Small intestine (tissue), 7 donors: ENCODE measurements at regions not wholly inside any gene's neighbourhood (a gene's known extent, or its start where the extent isn't known, plus 50 kb on each side); places are given as distances from the start of the nearest gene placed in this dataset.

ENCODE experiments used
- DNase-seq, 2 donors: peaks; one replicate each; pipeline versions ENCODE4 v3.0.0 to v3.0.0-alpha.2; 2013
- FAIRE-seq: peaks from 2 replicates; lab custom pipeline; 2012; peaks lifted over from hg19 to GRCh38; lab: Jason Lieb, UNC
- H3K27ac ChIP-seq, 3 donors: one replicate each; pipeline ENCODE4 v1.5.1; 2013; ENCODE audit warnings: low read length in 2 of 3, mild to moderate bottlenecking in 2 of 3, control low read depth in 1 of 3, inconsistent platforms in 1 of 3, low read depth in 1 of 3, moderate library complexity in 1 of 3
- H3K27me3 ChIP-seq, 3 donors: one replicate each; pipeline ENCODE4 v1.6.1; 2013; ENCODE audit warnings: low read length in 3 of 3, inconsistent platforms in 1 of 3; ENCODE audit not compliant: control insufficient read depth in 3 of 3, insufficient read depth in 3 of 3
- H3K36me3 ChIP-seq, 3 donors: one replicate each; pipeline ENCODE4 v1.6.1; 2013; ENCODE audit warnings: low read length in 3 of 3, inconsistent platforms in 1 of 3, low read depth in 1 of 3, mild to moderate bottlenecking in 1 of 3, moderate library complexity in 1 of 3; ENCODE audit not compliant: control insufficient read depth in 3 of 3, insufficient read depth in 2 of 3
- H3K4me1 ChIP-seq, 3 donors: one replicate each; pipeline ENCODE4 v1.6.1; 2013; ENCODE audit warnings: low read length in 2 of 3, inconsistent platforms in 1 of 3, low read depth in 1 of 3, mild to moderate bottlenecking in 1 of 3, moderate library complexity in 1 of 3; ENCODE audit not compliant: control insufficient read depth in 3 of 3, insufficient read depth in 2 of 3
- H3K4me3 ChIP-seq, 3 donors: one replicate each; pipeline ENCODE4 v1.5.1; 2013; ENCODE audit warnings: low read length in 3 of 3, control low read depth in 1 of 3, inconsistent platforms in 1 of 3, low read depth in 1 of 3, mild to moderate bottlenecking in 1 of 3, moderate library complexity in 1 of 3
- H3K9me3 ChIP-seq, 2 donors: one replicate each; pipeline ENCODE4 v1.6.1; 2013; ENCODE audit warnings: low read depth in 1 of 2, low read length in 1 of 2; ENCODE audit not compliant: control insufficient read depth in 2 of 2, insufficient read depth in 1 of 2
- WGBS, 3 donors: extraction: QIAGEN DNeasy Blood & Tissue Kit; methylation state at CpG; one replicate each; pipeline ENCODE4 v1.1.7; 2013; 5-methylcytosine and 5-hydroxymethylcytosine counted together
- donor health status: healthy with polysubstance abuse.
- donor health status: control.
- donor health status: control.
- donor health status: Bipolar disorder and iron deficiency.
- donor health status: healthy.

GRCh38 chr5:152900332-152900731 lies 495.3 kb upstream of the NMUR2 start:
- no peaks in the 10 kb centered on the region for H3K36me3 ChIP-seq
- FAIRE-seq: no peak
- 54 to 73% (median 61%) methylated on average over 2 of the region's 2 CpGs for WGBS, 3 donors
- no peaks in the 10 kb centered on the region for H3K9me3 ChIP-seq
- DNase-seq: no peak
- no peaks in the 10 kb centered on the region for H3K4me1 ChIP-seq
- no peaks in the 10 kb centered on the region for H3K27me3 ChIP-seq
- no peak overlapping the region for H3K27ac ChIP-seq
- no peak overlapping the region for H3K4me3 ChIP-seq

- 47 to 60% (median 53%) methylated on average over 2 of the region's 2 CpGs for WGBS, 3 donors
These were observed 496.7 kb upstream of the NMUR2 start for GRCh38 chr5:152901754-152902153.

GRCh38 chr5:152905286-152905685 lies 500.2 kb upstream of the NMUR2 start:
- WGBS, 3 donors: 15 to 37% (median 24%) methylated on average over 1 of the region's 1 CpG
- no peaks in the 10 kb centered on the region for H3K27me3 ChIP-seq
- FAIRE-seq: no peak

More at GRCh38 chr5:152901754-152902153, 496.7 kb upstream of the NMUR2 start:
- DNase-seq: no peak
- no peak overlapping the region for H3K4me3 ChIP-seq
- H3K36me3 ChIP-seq: no peaks in the 10 kb centered on the region
- no peak for FAIRE-seq
- no peaks in the 10 kb centered on the region for H3K9me3 ChIP-seq
- H3K27ac ChIP-seq: no peak overlapping the region
- no peaks in the 10 kb centered on the region for H3K4me1 ChIP-seq
- H3K27me3 ChIP-seq: no peaks in the 10 kb centered on the region

GRCh38 chr5:152907488-152908245 lies 502.6 kb upstream of the NMUR2 start:
- Histone ChIP-seq H3K36me3 (no peaks in the 10 kb centered on the region), H3K27ac (no peak overlapping the region), H3K9me3 (no peaks in the 10 kb centered on the region), H3K4me3 (no peak overlapping the region), H3K27me3 (no peaks in the 10 kb centered on the region), H3K4me1 (no peaks in the 10 kb centered on the region)
- 79 to 85% (median 84%) methylated on average over 5 of the region's 5 CpGs for WGBS, 3 donors
- no peak for DNase-seq
- FAIRE-seq: no peak

More at GRCh38 chr5:152905286-152905685, 500.2 kb upstream of the NMUR2 start:
- Histone ChIP-seq H3K4me1 (no peaks in the 10 kb centered on the region), H3K4me3 (no peak overlapping the region), H3K27ac (no peak overlapping the region), H3K9me3 (no peaks in the 10 kb centered on the region), H3K36me3 (no peaks in the 10 kb centered on the region)
- DNase-seq: no peak

GRCh38 chr5:152912924-152913323 lies 507.8 kb upstream of the NMUR2 start:
- H3K27me3 ChIP-seq: no peaks in the 10 kb centered on the region

GRCh38 chr5:152932621-152933020 lies 527.5 kb upstream of the NMUR2 start:
- H3K27ac ChIP-seq: no peak overlapping the region
- DNase-seq (no peak), FAIRE-seq (no peak)
- no peak overlapping the region for H3K4me3 ChIP-seq
- no peaks in the 10 kb centered on the region for H3K9me3 ChIP-seq
- no peaks in the 10 kb centered on the region for H3K4me1 ChIP-seq
- H3K36me3 ChIP-seq: no peaks in the 10 kb centered on the region
- no peaks in the 10 kb centered on the region for H3K27me3 ChIP-seq

More at GRCh38 chr5:152912924-152913323, 507.8 kb upstream of the NMUR2 start:
- no peak for DNase-seq
- H3K4me3 ChIP-seq: no peak overlapping the region
- WGBS, 3 donors: 64 to 68% (median 67%) methylated on average over 4 of the region's 4 CpGs
- no peaks in the 10 kb centered on the region for H3K4me1 ChIP-seq
- H3K9me3 ChIP-seq: no peaks in the 10 kb centered on the region
- no peak overlapping the region for H3K27ac ChIP-seq
- FAIRE-seq: no peak
- H3K36me3 ChIP-seq: no peaks in the 10 kb centered on the region

GRCh38 chr5:152933056-152933455 lies 528.0 kb upstream of the NMUR2 start:
- Histone ChIP-seq H3K9me3 (no peaks in the 10 kb centered on the region), H3K4me3 (no peak overlapping the region), H3K36me3 (no peaks in the 10 kb centered on the region), H3K4me1 (no peaks in the 10 kb centered on the region), H3K27me3 (no peaks in the 10 kb centered on the region), H3K27ac (no peak overlapping the region)
- DNase-seq (no peak), FAIRE-seq (no peak)
- 57 to 86% (median 79%) methylated on average over 2 of the region's 2 CpGs for WGBS, 3 donors

- DNase-seq (no peak), FAIRE-seq (no peak)
- Histone ChIP-seq H3K4me3 (no peak overlapping the region), H3K9me3 (no peaks in the 10 kb centered on the region), H3K36me3 (no peaks in the 10 kb centered on the region), H3K27ac (no peak overlapping the region), H3K4me1 (no peaks in the 10 kb centered on the region), H3K27me3 (no peaks in the 10 kb centered on the region)
- 85 to 92% (median 91%) methylated on average over 1 of the region's 1 CpG for WGBS, 3 donors
These were observed 533.6 kb upstream of the NMUR2 start for GRCh38 chr5:152938630-152939029.
